ENCODE measurements at regions not wholly inside any gene's neighbourhood (a gene's known extent, or its start where the extent isn't known, plus 50 kb on each side); places are given as distances from the start of the nearest gene placed in this dataset.

DNA sequence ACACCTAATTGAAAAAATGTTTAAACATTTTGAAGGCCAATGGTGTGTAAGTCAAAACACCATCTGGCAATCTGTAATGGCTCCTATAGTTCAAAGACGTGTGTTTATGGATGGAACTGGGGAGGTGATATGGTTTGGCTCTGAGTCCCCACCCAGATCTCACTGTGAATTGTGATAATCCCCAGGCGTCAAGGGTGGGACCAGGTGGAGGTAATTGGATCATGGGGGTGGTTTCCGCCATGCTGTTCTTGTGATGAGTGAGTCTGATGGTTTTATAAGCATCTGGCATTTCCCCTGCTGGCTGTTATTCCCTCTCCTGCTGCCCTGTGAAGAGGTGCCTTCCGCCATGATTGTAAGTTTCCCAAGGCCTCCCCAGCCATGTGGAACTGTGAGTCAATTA, 52.2 kb downstream of the ADRA2C start:
- Mint-ChIP-seq H3K4me3 (no peak overlapping the region), H3K27ac (no peak overlapping the region), H3K27me3 (peaks cover 2% of the 10 kb centered on the region), H3K4me1 (peaks cover 4% of the 10 kb centered on the region), H3K9me3 (no peaks in the 10 kb centered on the region), H3K36me3 (ENCODE audit: low read depth) (no peaks in the 10 kb centered on the region)
- no peak for ATAC-seq (replicated peaks)

DNA sequence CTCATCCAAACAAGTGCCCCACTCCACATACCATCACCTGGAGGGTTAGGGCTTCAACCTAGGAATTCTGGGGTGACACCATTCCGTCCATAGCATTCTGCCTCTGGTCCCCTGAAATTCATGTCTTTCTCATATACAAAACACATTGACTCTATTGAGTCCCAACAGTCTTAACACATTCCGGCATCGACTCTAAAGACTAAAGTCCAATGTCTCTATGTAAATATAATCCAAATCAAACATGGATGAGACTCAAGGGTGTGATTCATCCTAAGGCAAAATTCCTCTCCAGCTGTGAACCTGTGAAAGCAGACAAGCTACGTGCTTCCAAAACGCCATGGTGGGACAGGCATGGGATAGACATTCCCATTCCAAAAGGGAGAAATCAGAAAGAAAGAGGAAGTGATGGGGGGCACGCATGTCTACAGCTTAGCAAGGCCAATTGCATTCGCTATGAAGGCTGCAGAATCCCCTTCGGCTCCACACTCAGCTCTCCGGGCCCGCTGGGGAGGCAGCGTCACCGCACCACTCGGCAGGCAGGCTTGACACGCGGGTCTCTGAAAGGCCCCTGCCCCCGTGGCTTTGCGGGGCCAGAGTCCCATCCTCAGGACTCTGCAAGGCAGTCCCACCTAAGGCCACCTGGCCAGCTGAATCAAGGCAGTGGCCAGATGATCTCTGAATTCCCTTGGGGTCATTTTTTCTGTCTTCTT, 53.2 kb downstream of the ADRA2C start:
- ATAC-seq (replicated peaks), result no peak
- Mint-ChIP-seq H3K4me1 (peaks cover 4% of the 10 kb centered on the region), H3K27me3 (peaks cover 2% of the 10 kb centered on the region), H3K36me3 (ENCODE audit: low read depth) (no peaks in the 10 kb centered on the region), H3K4me3 (no peak overlapping the region), H3K9me3 (no peaks in the 10 kb centered on the region), H3K27ac (no peak overlapping the region)

DNA sequence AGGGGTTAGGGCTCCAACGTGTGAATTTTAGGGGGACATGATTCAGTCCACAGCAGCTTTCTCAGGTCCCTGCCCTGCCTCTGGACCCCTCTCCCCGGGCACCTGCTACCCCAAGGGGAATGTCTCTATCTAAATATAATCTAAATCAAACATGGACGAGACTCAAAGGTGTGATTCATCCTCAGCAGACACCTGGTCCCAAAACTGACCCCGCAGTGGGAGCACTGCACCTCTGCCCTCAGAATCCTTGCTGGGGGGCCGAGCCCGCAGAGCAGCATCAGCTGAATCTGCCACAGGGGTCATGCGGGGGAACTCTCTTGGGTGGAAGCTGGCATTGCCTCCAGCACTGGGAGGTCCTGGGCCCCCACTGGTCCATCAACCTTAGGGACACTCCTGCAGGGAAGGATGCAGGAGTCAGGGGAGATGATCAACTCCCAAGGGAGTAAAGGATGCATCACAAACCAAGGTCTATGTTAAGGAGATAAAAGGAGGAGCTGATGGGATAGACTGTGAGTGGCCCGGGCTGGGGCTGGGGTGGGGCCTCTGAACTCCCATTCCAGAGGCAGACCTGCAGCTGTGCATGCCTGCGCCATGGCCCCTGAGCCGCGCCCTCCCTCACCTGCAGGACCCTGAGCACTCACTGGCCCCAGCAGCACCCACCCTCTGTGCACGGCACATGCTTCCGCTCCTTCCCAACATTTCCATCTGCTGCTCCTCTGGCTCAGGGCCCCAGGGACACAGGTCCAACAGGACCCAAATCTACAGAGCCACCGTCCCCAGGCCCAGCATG, 54.0 kb downstream of the ADRA2C start:
- Mint-ChIP-seq H3K27me3 (peaks cover 6% of the 10 kb centered on the region), H3K27ac (no peak overlapping the region)

DNA sequence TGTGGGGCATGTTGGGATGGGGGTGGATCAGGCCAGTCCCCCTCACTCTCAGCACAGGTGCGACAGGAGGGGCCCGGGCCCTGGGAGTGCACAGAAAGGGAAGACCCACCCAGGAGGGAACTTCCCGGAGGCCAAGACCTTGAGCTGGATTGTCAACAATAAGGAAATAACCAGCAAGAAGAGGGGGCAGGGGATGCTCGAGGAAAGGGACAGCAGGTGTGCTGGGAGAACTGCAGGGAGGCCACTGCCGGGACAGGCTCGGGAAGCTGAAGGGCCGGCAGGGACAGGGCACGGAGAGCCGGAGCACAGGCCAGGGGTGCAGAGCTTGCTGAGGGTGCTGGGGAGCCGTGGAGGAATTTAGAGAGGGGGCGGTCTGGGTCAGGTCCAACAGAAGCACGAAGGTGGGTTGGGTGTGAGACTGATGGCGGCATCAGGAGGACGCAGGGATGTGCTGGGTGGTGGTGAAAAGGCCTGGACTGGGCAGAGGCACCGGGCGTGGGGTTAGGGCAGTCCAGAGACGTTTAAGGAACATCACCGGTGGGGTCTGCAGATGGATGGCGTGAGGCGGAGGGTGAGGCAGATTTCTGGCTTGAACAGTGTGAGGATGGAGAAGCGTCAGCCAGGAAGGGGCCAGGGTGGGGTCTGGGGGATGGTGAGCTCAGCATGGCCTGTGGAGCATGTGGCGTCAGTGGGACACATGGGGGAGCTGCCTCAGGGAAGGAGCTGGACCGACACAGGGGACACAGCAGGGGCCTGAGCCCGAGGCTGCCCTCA, 54.8 kb downstream of the ADRA2C start:
- H3K4me3 Mint-ChIP-seq, result no peak overlapping the region
- no peaks in the 10 kb centered on the region for H3K9me3 Mint-ChIP-seq
- no peak for ATAC-seq (replicated peaks)
- H3K27me3 Mint-ChIP-seq, result peaks cover 7% of the 10 kb centered on the region
- H3K4me1 Mint-ChIP-seq, result peaks cover 4% of the 10 kb centered on the region
- no peak overlapping the region for H3K27ac Mint-ChIP-seq
- H3K36me3 Mint-ChIP-seq (ENCODE audit: low read depth), result no peaks in the 10 kb centered on the region

More for the DNA sequence above, 54.0 kb downstream of the ADRA2C start:
- ATAC-seq (replicated peaks), result no peak
- Mint-ChIP-seq H3K4me1 (peaks cover 4% of the 10 kb centered on the region), H3K4me3 (no peak overlapping the region), H3K9me3 (no peaks in the 10 kb centered on the region), H3K36me3 (ENCODE audit: low read depth) (no peaks in the 10 kb centered on the region)

DNA sequence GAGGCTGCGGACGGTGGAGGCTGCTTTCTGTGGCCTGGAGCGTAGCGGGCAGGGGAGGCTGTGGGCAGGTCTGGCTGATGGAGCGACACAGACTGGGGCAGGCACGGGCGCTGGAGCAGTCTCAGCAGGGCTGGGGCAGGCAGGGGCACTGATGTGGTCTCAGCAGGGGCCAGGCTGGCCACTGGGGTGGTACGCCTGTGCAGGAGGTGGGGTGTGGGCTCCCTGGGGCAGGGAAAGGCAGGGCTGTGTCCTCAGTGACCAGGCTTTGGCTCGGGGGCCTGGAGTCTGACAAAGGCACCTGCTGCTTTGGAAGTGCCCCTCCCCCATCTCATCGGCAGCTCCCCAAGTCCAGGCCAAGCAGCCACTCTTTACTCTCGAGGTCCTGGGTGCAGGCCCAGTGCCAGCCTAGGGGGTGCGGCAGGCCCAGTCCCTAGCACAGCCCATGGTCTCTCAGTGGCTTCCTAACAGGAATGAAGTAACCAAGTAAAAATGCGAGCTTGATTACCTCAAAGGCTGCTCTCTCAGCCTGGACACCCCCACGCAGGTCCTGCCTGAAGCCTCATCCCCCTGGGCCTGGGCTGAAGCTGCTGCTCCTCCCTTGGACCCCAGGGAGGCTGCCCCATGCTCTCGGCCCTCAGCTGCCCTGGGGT, 55.5 kb downstream of the ADRA2C start:
- no peaks in the 10 kb centered on the region for H3K9me3 Mint-ChIP-seq
- H3K4me3 Mint-ChIP-seq, result no peak overlapping the region
- peaks cover 4% of the 10 kb centered on the region for H3K4me1 Mint-ChIP-seq
- peaks cover 7% of the 10 kb centered on the region for H3K27me3 Mint-ChIP-seq
- H3K36me3 Mint-ChIP-seq (ENCODE audit: low read depth), result no peaks in the 10 kb centered on the region
- no peak for ATAC-seq (replicated peaks)
- no peak overlapping the region for H3K27ac Mint-ChIP-seq

DNA sequence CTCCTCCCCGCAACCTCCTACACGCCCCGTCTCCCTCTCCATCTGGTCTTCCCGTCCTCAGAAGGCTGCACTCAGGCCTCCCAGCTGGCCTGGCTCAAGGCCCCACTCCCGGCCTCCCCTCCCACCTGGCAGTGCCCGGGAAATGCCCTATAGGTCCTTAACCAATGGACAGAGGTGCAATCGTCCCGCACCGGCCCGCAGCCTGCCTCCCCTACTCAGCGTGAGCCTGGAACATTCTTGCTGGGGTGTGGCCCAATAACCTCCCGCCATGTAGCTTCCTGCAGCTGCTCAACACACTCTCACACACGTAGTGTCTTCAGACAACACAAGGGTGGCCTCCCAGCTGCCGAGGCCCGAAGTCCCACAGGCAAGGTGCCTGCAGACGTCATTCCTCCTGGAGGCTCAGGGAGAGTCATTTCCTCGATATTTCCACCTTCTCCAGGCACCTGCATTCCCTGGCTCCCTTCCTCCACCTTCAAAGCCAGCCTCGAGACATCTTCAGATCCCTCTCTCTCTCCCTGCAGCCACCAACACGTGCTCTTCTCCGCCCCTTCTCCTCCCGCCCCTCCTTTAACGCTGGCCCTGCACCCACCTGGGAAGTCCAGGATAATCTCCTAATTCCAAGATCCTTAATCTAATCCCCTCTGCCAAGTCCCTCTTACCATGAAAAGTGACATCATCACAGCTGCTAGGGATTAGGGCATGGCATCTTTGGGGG, 56.2 kb downstream of the ADRA2C start:
- H3K36me3 Mint-ChIP-seq (ENCODE audit: low read depth), result no peaks in the 10 kb centered on the region
- no peaks in the 10 kb centered on the region for H3K9me3 Mint-ChIP-seq
- H3K4me3 Mint-ChIP-seq, result no peak overlapping the region
- ATAC-seq (replicated peaks), result no peak
- peaks cover 4% of the 10 kb centered on the region for H3K4me1 Mint-ChIP-seq
- peaks cover 7% of the 10 kb centered on the region for H3K27me3 Mint-ChIP-seq
- H3K27ac Mint-ChIP-seq, result no peak overlapping the region

DNA sequence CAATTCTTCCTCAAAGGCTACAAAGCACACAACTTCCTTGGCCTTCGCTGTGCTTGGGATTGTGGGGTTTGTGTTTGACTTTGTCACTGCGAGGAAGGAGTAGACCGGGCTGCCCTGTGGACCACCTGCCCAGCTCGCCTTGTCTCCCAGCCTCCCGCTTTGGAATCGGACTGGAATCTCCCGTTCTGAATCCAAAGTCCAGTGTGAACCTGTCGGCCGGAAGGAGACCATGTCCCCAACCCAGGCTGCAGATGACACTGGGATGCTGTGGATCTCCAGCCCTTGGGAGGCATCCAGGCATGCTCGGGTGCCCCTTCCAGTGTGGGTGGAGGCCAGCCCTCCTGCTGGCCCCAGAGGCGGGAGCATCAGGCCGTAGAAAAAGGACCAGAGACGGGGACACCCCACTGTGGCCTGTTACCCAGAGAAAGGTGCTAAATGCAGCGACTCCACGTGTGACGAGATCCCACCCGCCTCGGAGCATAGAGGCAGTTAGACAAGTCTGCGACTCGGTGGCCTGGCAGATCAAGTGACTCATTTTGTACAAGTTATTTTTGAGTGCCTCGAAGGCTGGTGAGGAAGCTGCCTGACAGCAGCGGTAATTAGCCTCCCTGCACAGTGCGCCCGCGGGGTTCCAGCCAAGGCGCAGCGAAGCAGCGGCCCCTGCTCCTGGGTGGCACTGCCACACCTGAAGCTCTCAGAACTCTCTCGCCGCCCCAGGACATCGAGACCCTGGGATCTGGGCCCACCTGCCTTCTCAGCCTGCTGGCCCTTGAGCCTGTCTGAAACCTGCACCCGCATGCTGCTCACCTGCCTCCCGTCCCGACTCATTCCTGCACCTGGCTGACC, 57.5 kb downstream of the ADRA2C start:
- H3K4me3 Mint-ChIP-seq, result no peak overlapping the region
- H3K27ac Mint-ChIP-seq, result no peak overlapping the region
- peaks cover 7% of the 10 kb centered on the region for H3K27me3 Mint-ChIP-seq
- ATAC-seq (replicated peaks), result no peak
- no peaks in the 10 kb centered on the region for H3K36me3 Mint-ChIP-seq (ENCODE audit: low read depth)
- H3K4me1 Mint-ChIP-seq, result peaks cover 4% of the 10 kb centered on the region
- H3K9me3 Mint-ChIP-seq, result no peaks in the 10 kb centered on the region

DNA sequence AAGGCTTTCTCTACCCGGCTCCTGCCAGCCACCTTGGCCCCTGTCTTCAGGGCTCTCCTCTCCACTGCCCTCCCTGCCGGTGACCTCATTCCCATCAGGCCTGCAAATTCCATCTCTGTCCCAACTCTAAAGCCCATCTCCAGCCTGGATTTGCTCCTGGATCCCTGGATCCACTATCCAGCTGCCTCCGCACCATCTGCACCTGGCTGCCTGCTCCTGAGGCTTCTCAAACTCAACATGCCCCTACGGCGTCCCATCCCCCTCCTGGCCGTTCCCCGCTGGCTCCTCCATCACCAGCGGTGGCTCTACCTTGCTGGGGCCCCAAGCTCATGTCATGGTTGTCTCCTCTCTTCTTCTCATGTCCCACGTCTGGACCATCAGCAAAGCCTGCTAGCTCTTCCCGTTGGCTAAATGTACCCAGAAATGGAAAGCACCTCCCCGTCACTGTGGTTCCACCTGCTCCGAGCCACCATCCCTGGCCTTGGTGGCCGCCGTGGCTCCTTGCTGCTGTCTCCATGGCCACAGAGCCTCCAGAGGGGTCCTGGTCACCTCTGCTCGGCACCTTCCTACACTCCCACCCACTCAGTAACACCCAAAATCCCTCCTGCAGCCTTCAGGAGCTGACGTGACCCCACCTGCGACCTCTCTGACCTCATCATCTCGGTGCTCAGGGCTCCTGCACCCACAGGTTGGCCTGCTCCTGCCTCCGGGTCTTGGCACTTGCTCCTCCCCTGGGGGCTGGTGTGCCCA, 58.5 kb downstream of the ADRA2C start:
- Mint-ChIP-seq H3K27me3 (peaks cover 7% of the 10 kb centered on the region), H3K36me3 (ENCODE audit: low read depth) (no peaks in the 10 kb centered on the region), H3K4me1 (peaks cover 4% of the 10 kb centered on the region), H3K4me3 (no peak overlapping the region), H3K27ac (no peak overlapping the region), H3K9me3 (no peaks in the 10 kb centered on the region)
- no peak for ATAC-seq (replicated peaks)

DNA sequence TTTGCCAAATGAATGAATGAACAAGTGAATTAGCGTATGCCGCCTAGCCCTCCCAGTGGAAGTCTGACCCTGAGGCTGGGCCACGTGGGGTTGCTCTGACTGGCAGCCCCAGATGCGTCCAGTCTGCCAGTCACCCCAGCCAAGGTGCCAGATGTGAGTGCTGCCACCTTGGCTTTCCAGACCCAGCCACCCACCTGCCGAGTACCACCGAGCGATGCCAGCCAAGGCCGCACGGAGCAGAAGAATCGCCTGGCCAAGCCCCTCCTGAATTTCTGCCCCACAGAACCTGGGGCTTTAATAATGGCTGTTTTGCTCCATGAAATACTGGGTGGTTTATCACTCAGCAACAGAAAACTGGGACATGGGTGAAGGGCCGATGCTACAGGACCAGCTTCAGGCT, 59.3 kb downstream of the ADRA2C start:
- no peaks in the 10 kb centered on the region for H3K36me3 Mint-ChIP-seq (ENCODE audit: low read depth)
- H3K4me3 Mint-ChIP-seq, result no peak overlapping the region
- ATAC-seq (replicated peaks), result no peak
- no peak overlapping the region for H3K27ac Mint-ChIP-seq
- H3K27me3 Mint-ChIP-seq, result peaks cover 7% of the 10 kb centered on the region
- peaks cover 4% of the 10 kb centered on the region for H3K4me1 Mint-ChIP-seq
- no peaks in the 10 kb centered on the region for H3K9me3 Mint-ChIP-seq

DNA sequence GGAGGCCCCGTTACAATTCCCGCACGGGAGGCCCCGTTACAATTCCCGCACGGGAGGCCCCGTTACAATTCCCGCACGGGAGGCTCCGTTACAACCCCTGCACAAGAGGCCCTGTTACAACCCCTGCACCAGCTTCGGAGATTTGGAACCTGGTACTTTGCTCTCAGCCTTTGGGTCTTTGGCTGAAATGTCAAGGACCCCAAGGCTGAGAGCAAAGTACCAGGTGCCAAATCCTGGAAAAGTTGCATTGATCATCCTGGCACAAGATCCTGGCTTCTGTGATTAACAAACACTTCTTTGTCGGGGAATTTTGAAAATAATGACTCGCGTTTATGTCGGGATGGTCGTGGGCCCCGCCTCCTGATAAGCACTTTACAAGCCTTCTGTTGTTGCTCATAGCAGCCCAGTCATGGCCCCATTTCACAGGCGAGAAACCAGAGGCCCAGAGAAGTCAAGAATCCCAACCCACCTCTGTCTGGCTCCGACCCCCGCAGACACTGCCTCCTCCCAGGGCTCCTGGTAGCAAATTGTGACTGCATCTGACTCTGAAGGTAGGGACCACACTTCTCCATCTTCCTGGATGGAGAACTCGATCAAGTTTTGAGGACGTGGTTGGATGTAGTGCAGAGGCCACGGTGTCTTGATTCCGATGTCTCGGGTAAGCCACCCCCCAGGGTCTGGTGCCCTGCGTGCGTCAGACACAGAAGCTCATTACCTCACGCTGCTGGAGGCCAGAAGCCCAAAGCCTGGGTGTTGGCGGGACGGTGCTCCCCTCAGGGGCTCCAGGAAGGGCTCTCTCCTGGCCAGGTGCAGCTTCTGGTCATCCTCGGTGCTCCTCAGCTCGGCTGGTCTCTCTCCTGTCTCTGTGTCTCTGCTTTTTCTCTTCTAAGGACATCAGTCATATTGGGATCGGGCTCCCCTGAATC, 60.3 kb downstream of the ADRA2C start:
- Mint-ChIP-seq H3K9me3 (no peaks in the 10 kb centered on the region), H3K27ac (no peak overlapping the region), H3K4me3 (no peak overlapping the region), H3K36me3 (ENCODE audit: low read depth) (no peaks in the 10 kb centered on the region), H3K4me1 (peaks cover 4% of the 10 kb centered on the region), H3K27me3 (peaks cover 7% of the 10 kb centered on the region)
- ATAC-seq (replicated peaks), result no peak

DNA sequence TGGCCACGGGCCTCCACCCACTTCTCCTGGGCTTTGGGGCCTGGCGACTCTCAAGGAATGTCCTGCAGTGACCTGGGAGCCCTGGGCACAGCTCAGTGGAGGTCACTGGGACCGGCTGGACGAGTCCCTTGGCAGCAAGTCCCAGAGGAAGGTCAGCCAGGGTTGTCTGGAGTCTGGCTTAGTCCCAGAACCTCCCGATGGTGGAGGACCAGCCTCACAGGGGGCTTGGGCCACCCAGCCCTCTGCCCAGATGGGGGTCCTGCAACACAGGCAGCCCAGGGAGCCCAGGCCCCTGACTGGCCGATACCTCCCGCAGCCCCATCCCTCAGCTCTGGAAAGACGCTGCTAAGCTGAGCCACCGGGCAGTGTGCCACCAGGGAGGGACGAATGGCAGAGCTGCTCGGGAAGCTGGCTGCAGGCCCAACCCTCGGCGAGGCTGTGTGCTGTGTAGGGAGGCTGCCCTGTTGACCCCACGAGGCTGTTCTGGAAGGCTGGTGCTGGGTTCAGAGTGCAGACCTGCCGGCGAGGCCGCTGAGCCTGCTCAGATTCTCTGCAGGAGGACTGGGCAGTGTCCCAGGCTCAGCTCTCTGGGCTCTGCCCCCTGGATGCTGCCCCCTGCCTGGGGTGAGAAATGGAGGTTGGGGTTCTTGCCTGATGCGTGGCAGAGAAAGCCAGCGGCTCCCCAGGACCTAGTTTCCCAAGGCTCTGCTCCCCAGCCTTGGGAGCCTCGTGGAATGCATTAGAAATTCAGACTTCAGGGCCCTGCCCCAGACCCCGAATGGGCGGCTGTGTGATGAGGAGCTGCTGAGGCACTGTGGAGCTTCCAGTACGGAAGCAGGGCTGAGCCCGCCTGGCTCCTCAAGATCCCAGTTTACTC, 61.7 kb downstream of the ADRA2C start:
- Mint-ChIP-seq H3K36me3 (ENCODE audit: low read depth) (no peaks in the 10 kb centered on the region), H3K9me3 (no peaks in the 10 kb centered on the region), H3K27me3 (peaks cover 11% of the 10 kb centered on the region), H3K27ac (no peak overlapping the region), H3K4me3 (no peak overlapping the region), H3K4me1 (no peaks in the 10 kb centered on the region)
- ATAC-seq (replicated peaks), result no peak

Data from activated T-helper 17 cell treated with anti-CD3 and anti-CD28 coated beads, Interleukin-2, amount 50 U/mL, for 72 hours (primary cell).